IMR-90 (cell line): ENCODE measurements at regions not wholly inside any gene's neighbourhood (a gene's known extent, or its start where the extent isn't known, plus 50 kb on each side); places are given as distances from the start of the nearest gene placed in this dataset.

ENCODE experiments used
- ATAC-seq: fragments of 200-7000 bp; cut with Tn5 transposase; 2 replicates; pipeline ENCODE4 v1.9.1; 2020; ENCODE audit warnings: low read depth, mild to moderate bottlenecking, moderate library complexity
- BruUV-seq: library from RNA; stranded (reverse); fragments of 400-500 nt; replicated peaks from 2 replicates; lab custom pipeline; 2021; lab: Mats Ljungman, UMichigan
- CTCF ChIA-PET: fragments of 300-600 bp; formaldehyde crosslinking; extraction: SDS; loops from one replicate; lab custom pipeline; 2021; ENCODE audit warnings: antibody characterized with exemption; lab: Yijun Ruan, JAX
- POLR2A ChIA-PET: fragments of 300-600 bp; sonication (Branson Sonifier 250); formaldehyde crosslinking; loops from one replicate; lab custom pipeline; 2022; ENCODE audit warnings: antibody characterized with exemption; ENCODE audit not compliant: unreplicated experiment; lab: Charles Lee
- DNase-seq: peaks from one replicate; pipeline ENCODE4 v3.0.0; 2013
- H2AFZ ChIP-seq: replicated peaks from 2 replicates; pipeline ENCODE3; 2013; ENCODE audit warnings: low read length, mild to moderate bottlenecking; ENCODE audit not compliant: poor library complexity
- H2AK5ac ChIP-seq: 2 replicates; pipeline ENCODE4 v1.6.1; 2013; ENCODE audit warnings: low read depth, low read length, inconsistent platforms
- H2AK9ac ChIP-seq: replicated peaks from 2 replicates; pipeline ENCODE3; 2013; ENCODE audit warnings: mild to moderate bottlenecking, low read depth, low read length, moderate library complexity; ENCODE audit not compliant: poor library complexity
- H2BK120ac ChIP-seq: 2 replicates; pipeline ENCODE4 v1.6.1; 2013; ENCODE audit warnings: low read depth, low read length, inconsistent platforms
- H2BK15ac ChIP-seq: 3 replicates; pipeline ENCODE4 v1.6.1; 2013; ENCODE audit warnings: low read depth, low read length, inconsistent platforms
- H2BK20ac ChIP-seq: 2 replicates; pipeline ENCODE4 v1.6.1; 2013; ENCODE audit warnings: low read depth, mild to moderate bottlenecking, inconsistent platforms, low read length, moderate library complexity
- H2BK5ac ChIP-seq: 2 replicates; pipeline ENCODE4 v1.6.1; 2013; ENCODE audit warnings: mild to moderate bottlenecking, low read depth, low read length, inconsistent platforms; ENCODE audit not compliant: poor library complexity, severe bottlenecking
- H3K14ac ChIP-seq: replicated peaks from 2 replicates; pipeline ENCODE4 v1.6.1; 2013; ENCODE audit warnings: low read depth, low read length, inconsistent platforms
- H3K18ac ChIP-seq: 2 replicates; pipeline ENCODE4 v1.6.1; 2013; ENCODE audit warnings: low read depth, low read length, control low read depth
- H3K23ac ChIP-seq: 2 replicates; pipeline ENCODE4 v1.6.1; 2013; ENCODE audit warnings: low read depth, low read length, inconsistent platforms
- H3K27ac ChIP-seq: 2 replicates; pipeline ENCODE4 v1.5.1; 2013; ENCODE audit warnings: mild to moderate bottlenecking, control low read depth, low read length; ENCODE audit not compliant: insufficient read depth
- H3K27me3 ChIP-seq: 2 replicates; pipeline ENCODE4 v1.6.1; 2013; ENCODE audit warnings: low read length; ENCODE audit not compliant: control insufficient read depth, insufficient read depth
- H3K36me3 ChIP-seq: 2 replicates; pipeline ENCODE4 v1.6.1; 2013; ENCODE audit warnings: low read length, mixed read lengths; ENCODE audit not compliant: control insufficient read depth, insufficient read depth
- H3K4ac ChIP-seq: 2 replicates; pipeline ENCODE4 v1.6.1; 2013; ENCODE audit warnings: low read depth, low read length, inconsistent platforms
- H3K4me1 ChIP-seq: 2 replicates; pipeline ENCODE4 v1.6.1; 2013; ENCODE audit warnings: low read length, mixed read lengths; ENCODE audit not compliant: control insufficient read depth, insufficient read depth
- H3K4me2 ChIP-seq: 2 replicates; pipeline ENCODE4 v1.6.1; 2013; ENCODE audit warnings: low read depth, mild to moderate bottlenecking, control low read depth, low read length, moderate library complexity
- H3K4me3 ChIP-seq: 2 replicates; pipeline ENCODE4 v1.5.1; 2013; ENCODE audit warnings: low read depth, mild to moderate bottlenecking, control low read depth, low read length, moderate library complexity; ENCODE audit not compliant: insufficient read depth
- H3K56ac ChIP-seq: 2 replicates; pipeline ENCODE4 v1.6.1; 2013; ENCODE audit warnings: low read length, inconsistent platforms; ENCODE audit not compliant: insufficient read depth; ENCODE audit errors: extremely low read depth
- H3K79me1 ChIP-seq, 2 experiments: 2 replicates each; pipeline ENCODE4 v1.6.1; 2013; ENCODE audit warnings: low read length in 2 of 2, inconsistent platforms in 1 of 2, low read depth in 1 of 2
- H3K9ac ChIP-seq: 2 replicates; pipeline ENCODE4 v1.6.1; 2013; ENCODE audit warnings: low read depth, low read length, control low read depth
- H3K9me1 ChIP-seq: 2 replicates; pipeline ENCODE4 v1.6.1; 2013; ENCODE audit warnings: low read length, inconsistent platforms; ENCODE audit not compliant: insufficient read depth
- H3K9me3 ChIP-seq: 2 replicates; pipeline ENCODE4 v1.6.1; 2013; ENCODE audit warnings: low read length; ENCODE audit not compliant: control insufficient read depth, insufficient read depth
- H4K20me1 ChIP-seq: 2 replicates; pipeline ENCODE4 v1.6.1; 2013; ENCODE audit warnings: low read length, inconsistent platforms; ENCODE audit not compliant: insufficient read depth
- H4K5ac ChIP-seq: 2 replicates; pipeline ENCODE4 v1.6.1; 2013; ENCODE audit warnings: mild to moderate bottlenecking, low read depth, low read length, control low read depth
- H4K8ac ChIP-seq, 2 experiments: 2 replicates each; pipeline ENCODE4 v1.6.1; 2013; ENCODE audit warnings: low read depth in 2 of 2, low read length in 2 of 2, control low read depth in 1 of 2, inconsistent platforms in 1 of 2
- H4K91ac ChIP-seq: 2 replicates; pipeline ENCODE4 v1.6.1; 2013; ENCODE audit warnings: low read depth, low read length, inconsistent platforms; ENCODE audit not compliant: insufficient read depth
- BHLHE40 ChIP-seq: fragments of 150-350 bp; IDR thresholded peaks from 2 replicates; pipeline ENCODE4 v1.6.1; 2016; ENCODE audit warnings: mild to moderate bottlenecking, low read depth, low read length
- CEBPB ChIP-seq: IDR thresholded peaks from 2 replicates; pipeline ENCODE4 v1.6.1; 2012; ENCODE audit warnings: low read depth, low read length, improper control_type of control experiment
- CHD1 ChIP-seq: IDR thresholded peaks from 2 replicates; pipeline ENCODE4 v1.6.1; 2012; ENCODE audit warnings: low read depth, low read length, improper control_type of control experiment
- ELK1 ChIP-seq: fragments of 150-350 bp; IDR thresholded peaks from 2 replicates; pipeline ENCODE4 v1.6.1; 2016; ENCODE audit warnings: low read depth, mild to moderate bottlenecking, low read length, moderate library complexity, borderline replicate concordance
- FOS ChIP-seq: fragments of 150-350 bp; IDR thresholded peaks from 2 replicates; pipeline ENCODE4 v1.6.1; 2016; ENCODE audit warnings: low read depth, low read length
- MAFK ChIP-seq: IDR thresholded peaks from 2 replicates; pipeline ENCODE4 v1.6.1; 2012; ENCODE audit warnings: low read depth, low read length, improper control_type of control experiment
- MAZ ChIP-seq: IDR thresholded peaks from 2 replicates; pipeline ENCODE4 v1.6.1; 2012; ENCODE audit warnings: low read depth, mild to moderate bottlenecking, low read length, improper control_type of control experiment, moderate library complexity, borderline replicate concordance
- MXI1 ChIP-seq: IDR thresholded peaks from 2 replicates; pipeline ENCODE4 v1.6.1; 2012; ENCODE audit warnings: low read depth, mild to moderate bottlenecking, low read length, moderate library complexity, borderline replicate concordance
- NFE2L2 ChIP-seq: fragments of 150-350 bp; IDR thresholded peaks from 2 replicates; pipeline ENCODE4 v1.6.1; 2016; ENCODE audit warnings: low read depth, mild to moderate bottlenecking, low read length
- POLR2A ChIP-seq: IDR thresholded peaks from 2 replicates; pipeline ENCODE4 v1.6.1; 2012; ENCODE audit warnings: mild to moderate bottlenecking, low read depth, low read length
- RAD21 ChIP-seq: IDR thresholded peaks from 2 replicates; pipeline ENCODE4 v1.6.1; 2012; ENCODE audit warnings: low read length, improper control_type of control experiment
- RCOR1 ChIP-seq: IDR thresholded peaks from 2 replicates; pipeline ENCODE4 v1.6.1; 2012; ENCODE audit warnings: mild to moderate bottlenecking, low read length, improper control_type of control experiment; ENCODE audit not compliant: insufficient replicate concordance
- RFX5 ChIP-seq: IDR thresholded peaks from 2 replicates; pipeline ENCODE4 v1.8.0; 2012; ENCODE audit warnings: low read depth, mild to moderate bottlenecking, low read length, moderate library complexity
- SMC3 ChIP-seq: fragments of 150-350 bp; IDR thresholded peaks from 2 replicates; pipeline ENCODE4 v1.6.1; 2016; ENCODE audit warnings: low read depth, mild to moderate bottlenecking, antibody characterized with exemption, low read length, moderate library complexity
- USF2 ChIP-seq: fragments of 150-350 bp; IDR thresholded peaks from 2 replicates; pipeline ENCODE4 v1.6.1; 2017; ENCODE audit warnings: mild to moderate bottlenecking, antibody characterized with exemption, low read length, low read depth
- WGBS, 2 experiments: methylation state at CpG; one replicate each; pipeline versions ENCODE4 v1.1.5 to v1.1.7; 2013; ENCODE audit warnings: missing lambda C conversion rate in 2 of 2; ENCODE audit not compliant: insufficient read length in 1 of 2; ENCODE audit errors: extremely low coverage in 2 of 2; 5-methylcytosine and 5-hydroxymethylcytosine counted together
- dilution Hi-C: fragments of 300-500 bp; cut with HindIII; formaldehyde crosslinking; loops from one replicate; pipeline ENCODE4 v1.14.3; 2018; ENCODE audit warnings: low sequenced_read_pairs; ENCODE audit not compliant: unreplicated experiment
- in situ Hi-C: fragments of 300-500 bp; cut with MboI; formaldehyde crosslinking; loops from 3 replicates; pipeline ENCODE4 v1.14.3; 2019; ENCODE audit warnings: low sequenced_read_pairs, inconsistent platforms, mixed read lengths
- intact Hi-C: fragments of 100-400 bp; cut with micrococcal nuclease; formaldehyde crosslinking; loops from 2 replicates; pipeline ENCODE4 v1.10.0; 2022
- TF ChIP-seq, protein P1 (sequence below): conservative IDR thresholded peaks from 2 replicates; pipeline ENCODE4 v1.5.1; 2012; ENCODE audit warnings: mild to moderate bottlenecking, low read depth, low read length, improper control_type of control experiment

DNA sequence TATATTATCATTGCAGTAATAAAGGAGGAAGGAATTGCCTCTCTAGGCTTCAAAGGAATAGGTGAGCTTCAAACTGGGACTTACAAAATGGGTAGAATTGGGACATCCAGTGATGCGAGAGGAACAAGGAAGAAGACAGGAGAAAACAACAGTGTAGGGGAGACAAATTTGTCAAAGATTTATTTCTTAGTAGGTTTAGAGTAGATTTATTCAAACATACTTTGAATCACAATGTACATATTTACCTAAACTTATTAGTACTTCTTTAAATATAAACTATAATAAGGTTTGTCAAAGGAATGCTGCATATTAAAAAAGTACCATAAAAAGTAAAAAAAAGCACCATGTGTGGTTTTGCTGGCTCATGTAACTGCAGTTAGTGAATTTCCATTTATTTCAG lies 161.4 kb upstream of the CDH2 start:
- Histone ChIP-seq H2AFZ (no peak overlapping the region), H3K27ac (no peak overlapping the region), H3K14ac (no peak overlapping the region), H2BK20ac (no peak overlapping the region), H2AK9ac (no peak overlapping the region), H3K4me3 (no peak overlapping the region), H2BK15ac (no peak overlapping the region), H3K4me1 (no peaks in the 10 kb centered on the region), H3K4me2 (no peak overlapping the region), H3K36me3 (no peaks in the 10 kb centered on the region), H3K9ac (no peak overlapping the region), H3K23ac (no peak overlapping the region), H3K4ac (no peak overlapping the region), H4K91ac (no peak overlapping the region), H3K27me3 (no peaks in the 10 kb centered on the region), H3K79me1 (no peaks in the 10 kb centered on the region), H2AK5ac (no peak overlapping the region), H2BK5ac (no peak overlapping the region), H3K9me1 (no peaks in the 10 kb centered on the region), H3K18ac (no peak overlapping the region), H3K56ac (no peak overlapping the region), H4K20me1 (no peaks in the 10 kb centered on the region), H2BK120ac (no peak overlapping the region), H3K9me3 (no peaks in the 10 kb centered on the region), H4K5ac (no peak overlapping the region), H4K8ac (no peak overlapping the region)
- intact Hi-C loops: no loop called here
- ChIA-PET POLR2A (no interaction called here), CTCF (no interaction called here)
- DNase-seq (no peak), ATAC-seq (no peak)
- in situ Hi-C loops: no loop called here
- no CpG with 5 or more reads among the region's 1 CpG for WGBS, 2 experiments
- no peak for TF ChIP-seq RFX5
- TF ChIP-seq ELK1: no peak
- no peak for TF ChIP-seq BHLHE40
- no peak for TF ChIP-seq NFE2L2
- no peak for TF ChIP-seq USF2
- no peak for TF ChIP-seq POLR2A
- TF ChIP-seq FOS: no peak
- no peak for TF ChIP-seq MXI1
- no peak for TF ChIP-seq RCOR1
- no peak for TF ChIP-seq CEBPB
- no peak for TF ChIP-seq MAFK
- TF ChIP-seq CHD1: no peak
- no peak for TF ChIP-seq SMC3
- TF ChIP-seq, protein P1, sequence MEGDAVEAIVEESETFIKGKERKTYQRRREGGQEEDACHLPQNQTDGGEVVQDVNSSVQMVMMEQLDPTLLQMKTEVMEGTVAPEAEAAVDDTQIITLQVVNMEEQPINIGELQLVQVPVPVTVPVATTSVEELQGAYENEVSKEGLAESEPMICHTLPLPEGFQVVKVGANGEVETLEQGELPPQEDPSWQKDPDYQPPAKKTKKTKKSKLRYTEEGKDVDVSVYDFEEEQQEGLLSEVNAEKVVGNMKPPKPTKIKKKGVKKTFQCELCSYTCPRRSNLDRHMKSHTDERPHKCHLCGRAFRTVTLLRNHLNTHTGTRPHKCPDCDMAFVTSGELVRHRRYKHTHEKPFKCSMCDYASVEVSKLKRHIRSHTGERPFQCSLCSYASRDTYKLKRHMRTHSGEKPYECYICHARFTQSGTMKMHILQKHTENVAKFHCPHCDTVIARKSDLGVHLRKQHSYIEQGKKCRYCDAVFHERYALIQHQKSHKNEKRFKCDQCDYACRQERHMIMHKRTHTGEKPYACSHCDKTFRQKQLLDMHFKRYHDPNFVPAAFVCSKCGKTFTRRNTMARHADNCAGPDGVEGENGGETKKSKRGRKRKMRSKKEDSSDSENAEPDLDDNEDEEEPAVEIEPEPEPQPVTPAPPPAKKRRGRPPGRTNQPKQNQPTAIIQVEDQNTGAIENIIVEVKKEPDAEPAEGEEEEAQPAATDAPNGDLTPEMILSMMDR: no peak
- no peak for TF ChIP-seq MAZ
- TF ChIP-seq RAD21: no peak
- dilution Hi-C loops: no loop called here
- no TSS peak for BruUV-seq
